ENCODE measurements at regions not wholly inside any gene's neighbourhood (a gene's known extent, or its start where the extent isn't known, plus 50 kb on each side); places are given as distances from the start of the nearest gene placed in this dataset.

DNA sequence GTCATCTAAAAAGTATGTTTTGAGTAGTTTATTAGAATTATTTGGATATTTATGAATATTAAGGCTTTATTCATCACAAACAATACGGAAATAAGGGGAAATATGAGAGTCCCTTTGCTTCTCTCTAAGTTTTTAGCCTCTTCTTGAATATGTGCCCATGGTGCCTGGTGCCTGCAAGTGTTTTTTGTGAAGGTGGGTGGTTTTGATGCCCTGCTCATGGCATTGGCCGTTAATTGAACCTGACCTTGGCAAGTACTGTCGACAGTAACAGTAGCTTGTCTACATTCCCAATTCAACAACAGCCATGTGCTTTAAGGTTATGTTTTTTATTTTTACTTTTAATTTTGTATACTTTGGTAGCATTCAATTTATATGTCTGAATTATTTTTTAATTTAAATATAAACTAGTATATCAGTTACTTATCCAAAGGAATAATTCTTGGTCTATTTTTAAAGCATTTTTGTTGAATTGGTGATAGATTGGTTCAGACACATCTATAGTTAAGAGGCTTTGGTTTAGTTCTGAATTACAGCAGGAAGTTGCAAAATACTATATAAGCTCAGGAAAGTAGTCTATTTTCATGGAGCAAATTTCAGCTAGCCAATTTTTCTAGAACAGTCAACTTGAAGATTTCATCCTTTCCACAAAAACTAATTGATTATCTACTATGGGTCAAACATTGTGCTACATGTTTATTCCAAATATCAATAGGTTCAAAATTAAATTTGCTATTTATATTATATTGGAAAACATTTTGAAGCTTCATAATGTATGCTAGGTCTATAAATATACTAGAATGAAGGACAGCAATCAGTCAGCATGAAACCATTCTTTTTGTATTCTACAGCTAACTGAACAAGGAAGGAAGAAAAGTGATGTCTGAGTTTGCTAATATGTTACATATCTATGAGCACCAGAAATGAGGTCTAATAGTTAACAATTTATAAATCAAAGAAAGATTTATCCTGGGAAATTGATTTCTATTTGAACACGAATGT, 184.4 kb downstream of the MRPL39 start:
- peak overlapping the region; percentile 83 for H3K27ac Mint-ChIP-seq
- peak overlapping the region; percentile 30 for H3K4me3 Mint-ChIP-seq
- DNase-seq (no peak), ATAC-seq (ENCODE audit: low read depth) (no peak)
- no peak overlapping the region for H3K4me3 ChIP-seq (ENCODE audit: control extremely low read depth in 1 of 5, extremely low read depth in 1 of 5, insufficient read depth in 1 of 5, low read depth in 2 of 5, low read length in 4 of 5)
- H3K27ac ChIP-seq (ENCODE audit: low read length in 2 of 2) = peak overlapping the region; percentile 20 to 92
- WGBS (ENCODE audit: insufficient coverage) = no CpG with 5 or more reads among the region's 4 CpGs
- H3K79me2 ChIP-seq (ENCODE audit: control insufficient read depth, insufficient read depth, low read length) = no peaks in the 10 kb centered on the region
- no peaks in the 10 kb centered on the region for H3K36me3 ChIP-seq (replicated peaks in 1 of 2; ENCODE audit: control extremely low read depth in 1 of 2, control insufficient read depth in 1 of 2, extremely low read depth in 1 of 2, insufficient read depth in 2 of 2, low read length in 1 of 2)
- H4K20me1 ChIP-seq (ENCODE audit: control insufficient read depth, insufficient read depth, low read length, poor library complexity, severe bottlenecking) = no peaks in the 10 kb centered on the region
- no peaks in the 10 kb centered on the region for H3K27me3 ChIP-seq (replicated peaks in 1 of 4; ENCODE audit: control extremely low read depth in 1 of 4, control insufficient read depth in 3 of 4, insufficient read depth in 4 of 4, low read length in 3 of 4)
- ChIA-PET CTCF (interaction anchor here (1.2 to 7.7 kb wide), 7 partner anchors 139 to 290 kb away, joined by 3 to 48 read pairs (median 6); partner anchors contain the start of gene MRPL39), POLR2A (interaction anchor here (0.5 kb wide), 1 partner anchor 141 kb away, joined by 9 read pairs; no protein-coding TSS in a partner anchor)
- H3K9ac ChIP-seq (ENCODE audit: low read length) = no peak overlapping the region
- H3K4me2 ChIP-seq (replicated peaks; ENCODE audit: low read depth, low read length, poor library complexity, severe bottlenecking) = peak overlapping the region; percentile 20
- no peaks in the 10 kb centered on the region for H3K27me3 Mint-ChIP-seq
- H3K4me1 ChIP-seq (ENCODE audit: control insufficient read depth in 2 of 2, insufficient read depth in 2 of 2, low read length in 2 of 2) = peaks cover 33 to 47% of the 10 kb centered on the region in 2 donors
- H3K4me1 Mint-ChIP-seq = peaks cover 49% of the 10 kb centered on the region
- H3K9me3 Mint-ChIP-seq (ENCODE audit: insufficient read depth) = no peaks in the 10 kb centered on the region
- intact Hi-C loops (cut with micrococcal nuclease) = loop anchor here (2.0 to 10.0 kb wide), 3 partner anchors 89 to 312 kb away; partner anchors contain the start of genes ATP5PF and GABPA
- peaks cover 0 to 3% (median 0%) of the 10 kb centered on the region in 3 donors for H3K9me3 ChIP-seq (ENCODE audit: control extremely low read depth in 1 of 3, control insufficient read depth in 2 of 3, insufficient read depth in 1 of 3, low read length in 2 of 3)
- TF ChIP-seq, protein P1, sequence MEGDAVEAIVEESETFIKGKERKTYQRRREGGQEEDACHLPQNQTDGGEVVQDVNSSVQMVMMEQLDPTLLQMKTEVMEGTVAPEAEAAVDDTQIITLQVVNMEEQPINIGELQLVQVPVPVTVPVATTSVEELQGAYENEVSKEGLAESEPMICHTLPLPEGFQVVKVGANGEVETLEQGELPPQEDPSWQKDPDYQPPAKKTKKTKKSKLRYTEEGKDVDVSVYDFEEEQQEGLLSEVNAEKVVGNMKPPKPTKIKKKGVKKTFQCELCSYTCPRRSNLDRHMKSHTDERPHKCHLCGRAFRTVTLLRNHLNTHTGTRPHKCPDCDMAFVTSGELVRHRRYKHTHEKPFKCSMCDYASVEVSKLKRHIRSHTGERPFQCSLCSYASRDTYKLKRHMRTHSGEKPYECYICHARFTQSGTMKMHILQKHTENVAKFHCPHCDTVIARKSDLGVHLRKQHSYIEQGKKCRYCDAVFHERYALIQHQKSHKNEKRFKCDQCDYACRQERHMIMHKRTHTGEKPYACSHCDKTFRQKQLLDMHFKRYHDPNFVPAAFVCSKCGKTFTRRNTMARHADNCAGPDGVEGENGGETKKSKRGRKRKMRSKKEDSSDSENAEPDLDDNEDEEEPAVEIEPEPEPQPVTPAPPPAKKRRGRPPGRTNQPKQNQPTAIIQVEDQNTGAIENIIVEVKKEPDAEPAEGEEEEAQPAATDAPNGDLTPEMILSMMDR (IDR thresholded peaks at IDR 0.05) = no peak
- TF ChIP-seq EZH2 (IDR thresholded peaks at IDR 0.05; ENCODE audit: borderline replicate concordance, insufficient read depth, low read depth, low read length, poor library complexity, severe bottlenecking) = no peak
- H2AFZ ChIP-seq (ENCODE audit: insufficient read depth, low read depth, low read length, poor library complexity, severe bottlenecking) = peak overlapping the region; percentile 26

Data from B cell (primary cell).